SK-N-SH (cell line): ENCODE measurements at regions not wholly inside any gene's neighbourhood (a gene's known extent, or its start where the extent isn't known, plus 50 kb on each side); places are given as distances from the start of the nearest gene placed in this dataset.

Experiments
- CTCF ChIA-PET: fragments of 300-600, 350-600 bp; formaldehyde crosslinking; extraction: SDS; loops from one replicate; lab custom pipeline; 2021; lab: Yijun Ruan, JAX
- POLR2A ChIA-PET: fragments of 350-600 bp; sonication (Branson Sonifier 250); formaldehyde crosslinking; extraction: SDS; loops from one replicate; lab custom pipeline; 2020; ENCODE audit warnings: antibody characterized with exemption, inconsistent platforms; lab: Yijun Ruan, JAX
- DNase-seq: peaks from one replicate; pipeline ENCODE4 v3.0.0; 2012
- H2AFZ ChIP-seq: fragments of 200-600 bp; sonication (generic); 2 replicates; pipeline ENCODE4 v1.8.1; 2016; ENCODE audit warnings: antibody characterized with exemption, mild to moderate bottlenecking, low read depth
- H3F3A ChIP-seq: fragments of 200-600 bp; sonication (generic); replicated peaks from 2 replicates; pipeline ENCODE3; 2016; ENCODE audit warnings: antibody characterized with exemption, mild to moderate bottlenecking; ENCODE audit not compliant: insufficient read depth
- H3K27ac ChIP-seq, 2 experiments: fragments of 200-500 bp in 1 of 2; fragments of 200-600 bp in 1 of 2; sonication (Bioruptor generic) in 1 of 2; sonication (generic), shearing (Covaris generic) in 1 of 2; 2 replicates each; pipeline versions ENCODE4 v1.5.1 to v1.6.1; 2014 to 2016; ENCODE audit warnings: low read depth in 2 of 2, inconsistent platforms in 1 of 2, low read length in 1 of 2, mild to moderate bottlenecking in 1 of 2, mixed read lengths in 1 of 2
- H3K27me3 ChIP-seq: fragments of 200-600 bp; sonication (generic), shearing (Covaris generic); 2 replicates; pipeline ENCODE4 v1.6.1; 2016; ENCODE audit warnings: mixed run types; ENCODE audit not compliant: insufficient read depth
- H3K36me3 ChIP-seq, 2 experiments: fragments of 200-500 bp in 1 of 2; fragments of 200-600 bp in 1 of 2; sonication (Bioruptor generic) in 1 of 2; sonication (generic) in 1 of 2; replicated peaks in 1 of 2; 2 replicates each; pipeline versions ENCODE3 to v1.5.1; 2014 to 2016; ENCODE audit warnings: low read length in 1 of 2, mild to moderate bottlenecking in 1 of 2; ENCODE audit not compliant: insufficient read depth in 2 of 2, control insufficient read depth in 1 of 2
- H3K4me1 ChIP-seq, 2 experiments: fragments of 200-500 bp in 1 of 2; fragments of 200-600 bp in 1 of 2; sonication (Bioruptor generic) in 1 of 2; sonication (generic), shearing (Covaris generic) in 1 of 2; 2 replicates each; pipeline versions ENCODE4 v1.5.1 to v1.6.1; 2014 to 2016; ENCODE audit warnings: low read depth in 1 of 2, low read length in 1 of 2, mixed run types in 1 of 2; ENCODE audit not compliant: insufficient read depth in 2 of 2, control insufficient read depth in 1 of 2
- H3K4me2 ChIP-seq: fragments of 200-600 bp; sonication (generic), shearing (Covaris generic); 2 replicates; pipeline ENCODE4 v1.6.1; 2017; ENCODE audit warnings: mixed run types
- H3K4me3 ChIP-seq, 2 experiments: fragments of 200-500 bp in 1 of 2; fragments of 200-600 bp in 1 of 2; sonication (Bioruptor generic) in 1 of 2; sonication (generic), shearing (Covaris generic) in 1 of 2; 2 replicates each; pipeline versions ENCODE4 v1.5.1 to v1.8.1; 2014 to 2016; ENCODE audit warnings: low read depth in 2 of 2, inconsistent platforms in 1 of 2, low read length in 1 of 2, mild to moderate bottlenecking in 1 of 2, mixed read lengths in 1 of 2, moderate library complexity in 1 of 2
- H3K79me2 ChIP-seq: fragments of 200-600 bp; sonication (generic); 2 replicates; pipeline ENCODE4 v1.8.1; 2017; ENCODE audit warnings: mild to moderate bottlenecking; ENCODE audit not compliant: insufficient read depth
- H3K9ac ChIP-seq: fragments of 200-600 bp; sonication (generic); 2 replicates; pipeline ENCODE4 v1.6.1; 2017; ENCODE audit warnings: mixed run types
- H3K9me2 ChIP-seq: fragments of 200-600 bp; sonication (generic); 2 replicates; pipeline ENCODE4 v1.6.1; 2017; ENCODE audit warnings: mixed run types
- H3K9me3 ChIP-seq: fragments of 200-600 bp; sonication (generic); 2 replicates; pipeline ENCODE4 v1.6.1; 2017; ENCODE audit warnings: mixed run types, mild to moderate bottlenecking, moderate library complexity
- H4K20me1 ChIP-seq: fragments of 200-600 bp; sonication (generic); 2 replicates; pipeline ENCODE4 v1.6.1; 2017; ENCODE audit warnings: mild to moderate bottlenecking, mixed run types; ENCODE audit not compliant: insufficient read depth
- ELF1 ChIP-seq: IDR thresholded peaks from 2 replicates; pipeline ENCODE4 v1.4.0; 2012
- FOXJ3 ChIP-seq: sonication (generic); formaldehyde crosslinking; IDR thresholded peaks from 2 replicates; pipeline ENCODE4 v1.5.1; 2020; ENCODE audit warnings: mild to moderate bottlenecking, missing genetic modification reagents
- FOXM1 ChIP-seq: IDR thresholded peaks from 2 replicates; pipeline ENCODE4 v1.4.0; 2012; ENCODE audit warnings: low read depth, mild to moderate bottlenecking
- GABPA ChIP-seq: IDR thresholded peaks from 2 replicates; pipeline ENCODE4 v1.4.0; 2012; ENCODE audit warnings: low read depth, mild to moderate bottlenecking
- MEF2A ChIP-seq: IDR thresholded peaks from 2 replicates; pipeline ENCODE4 v1.4.0; 2012; ENCODE audit warnings: low read depth, borderline replicate concordance
- POLR2AphosphoS5 ChIP-seq: IDR thresholded peaks from 2 replicates; pipeline ENCODE4 v1.6.1; 2012; ENCODE audit warnings: low read depth, low read length
- REST ChIP-seq: IDR thresholded peaks from 2 replicates; pipeline ENCODE4 v1.6.1; 2012; ENCODE audit warnings: mild to moderate bottlenecking, low read depth, low read length, moderate library complexity
- TAF1 ChIP-seq: IDR thresholded peaks from 2 replicates; pipeline ENCODE4 v1.6.1; 2012; ENCODE audit warnings: low read depth, mild to moderate bottlenecking, low read length, moderate library complexity, borderline replicate concordance
- ZBTB33 ChIP-seq: IDR thresholded peaks from 2 replicates; pipeline ENCODE4 v1.4.0; 2012; ENCODE audit warnings: low read depth, borderline replicate concordance
- WGBS: methylation state at CpG from one replicate; pipeline ENCODE4 v1.1.6; 2017; ENCODE audit warnings: low lambda C conversion rate; 5-methylcytosine and 5-hydroxymethylcytosine counted together
- TF ChIP-seq, protein P1 (sequence below): IDR thresholded peaks from 2 replicates; pipeline ENCODE4; 2012
- TF ChIP-seq, protein P2 (sequence below): fragments of 150-350 bp; IDR thresholded peaks from 2 replicates; pipeline ENCODE4 v1.6.1; 2017; ENCODE audit warnings: antibody characterized with exemption, low read length, low read depth, borderline replicate concordance
- TF ChIP-seq, protein P3 (sequence below): IDR thresholded peaks from 2 replicates; pipeline ENCODE4 v1.4.0; 2012; ENCODE audit warnings: low read depth

DNA sequence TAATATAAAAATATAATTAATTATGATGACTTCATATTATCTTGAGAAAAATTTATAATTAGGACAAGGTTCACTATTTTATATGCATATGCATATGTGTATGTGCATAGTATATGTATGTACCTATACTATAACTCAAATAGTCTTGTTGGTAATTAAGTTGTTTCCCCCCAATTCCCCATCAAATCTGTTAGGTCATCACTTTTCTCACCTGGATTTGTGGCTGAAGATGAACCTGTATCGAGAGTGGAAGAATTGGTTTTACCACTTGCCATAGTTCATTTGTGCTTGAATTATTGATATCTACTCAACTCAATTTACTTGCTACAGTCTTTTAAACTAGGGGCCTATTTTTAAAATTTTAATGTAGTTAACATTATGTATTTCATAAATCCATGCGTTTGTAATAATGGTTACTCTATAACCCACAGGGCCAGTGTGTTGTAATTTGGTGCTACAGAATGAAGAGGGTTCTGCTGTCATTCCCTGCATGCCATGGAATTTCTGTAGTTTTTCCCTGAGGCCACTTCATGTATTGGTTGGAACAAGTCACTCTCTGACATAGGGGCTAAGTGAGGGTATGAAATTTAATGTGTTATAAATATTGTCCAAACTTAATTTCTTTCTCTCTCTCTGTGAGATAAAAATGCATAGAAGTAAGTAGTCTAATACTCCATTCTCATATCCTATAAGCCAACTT lies 74.9 kb downstream of the TAF11L14 start (continued):
- TF ChIP-seq, protein P1, sequence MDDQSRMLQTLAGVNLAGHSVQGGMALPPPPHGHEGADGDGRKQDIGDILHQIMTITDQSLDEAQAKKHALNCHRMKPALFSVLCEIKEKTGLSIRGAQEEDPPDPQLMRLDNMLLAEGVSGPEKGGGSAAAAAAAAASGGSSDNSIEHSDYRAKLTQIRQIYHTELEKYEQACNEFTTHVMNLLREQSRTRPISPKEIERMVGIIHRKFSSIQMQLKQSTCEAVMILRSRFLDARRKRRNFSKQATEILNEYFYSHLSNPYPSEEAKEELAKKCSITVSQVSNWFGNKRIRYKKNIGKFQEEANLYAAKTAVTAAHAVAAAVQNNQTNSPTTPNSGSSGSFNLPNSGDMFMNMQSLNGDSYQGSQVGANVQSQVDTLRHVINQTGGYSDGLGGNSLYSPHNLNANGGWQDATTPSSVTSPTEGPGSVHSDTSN: no peak
- no peak for TF ChIP-seq MEF2A
- TF ChIP-seq, all 33 proteins: peak for 0

- CTCF ChIA-PET: interaction anchor here (0.6 kb wide), 1 partner anchor 1059 kb away, joined by 3 read pairs; no protein-coding TSS in a partner anchor
Measured at GRCh38 chr5:17713301-17713700, 79.0 kb downstream of the TAF11L14 start.

More at GRCh38 chr5:17713301-17713700, 79.0 kb downstream of the TAF11L14 start:
- 32% methylated on average over 1 of the region's 1 CpG for WGBS
- H3K27ac ChIP-seq: no peak overlapping the region
- H3K4me1 ChIP-seq: no peaks in the 10 kb centered on the region
- no peak overlapping the region for H3K4me3 ChIP-seq
- H3K4me2 ChIP-seq: no peak overlapping the region
- H3K9me2 ChIP-seq: no peaks in the 10 kb centered on the region
- POLR2A ChIA-PET: no interaction called here
- no peaks in the 10 kb centered on the region for H3K79me2 ChIP-seq
- H3F3A ChIP-seq: no peaks in the 10 kb centered on the region
- no peak overlapping the region for H2AFZ ChIP-seq
- TF ChIP-seq, protein P2, sequence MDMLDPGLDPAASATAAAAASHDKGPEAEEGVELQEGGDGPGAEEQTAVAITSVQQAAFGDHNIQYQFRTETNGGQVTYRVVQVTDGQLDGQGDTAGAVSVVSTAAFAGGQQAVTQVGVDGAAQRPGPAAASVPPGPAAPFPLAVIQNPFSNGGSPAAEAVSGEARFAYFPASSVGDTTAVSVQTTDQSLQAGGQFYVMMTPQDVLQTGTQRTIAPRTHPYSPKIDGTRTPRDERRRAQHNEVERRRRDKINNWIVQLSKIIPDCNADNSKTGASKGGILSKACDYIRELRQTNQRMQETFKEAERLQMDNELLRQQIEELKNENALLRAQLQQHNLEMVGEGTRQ: no peak
- TF ChIP-seq ZBTB33 (no peak), POLR2AphosphoS5 (no peak), GABPA (no peak), FOXJ3 (CRISPR knock-in tag) (no peak), MEF2A (no peak), TAF1 (no peak), FOXM1 (no peak), ELF1 (no peak), REST (no peak)
- TF ChIP-seq, protein P3, sequence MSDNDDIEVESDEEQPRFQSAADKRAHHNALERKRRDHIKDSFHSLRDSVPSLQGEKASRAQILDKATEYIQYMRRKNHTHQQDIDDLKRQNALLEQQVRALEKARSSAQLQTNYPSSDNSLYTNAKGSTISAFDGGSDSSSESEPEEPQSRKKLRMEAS: no peak
- no peak for DNase-seq
- no peaks in the 10 kb centered on the region for H3K9me3 ChIP-seq
- no peaks in the 10 kb centered on the region for H3K27me3 ChIP-seq
- no peak overlapping the region for H3K9ac ChIP-seq
- H3K36me3 ChIP-seq: no peaks in the 10 kb centered on the region
- H4K20me1 ChIP-seq: no peaks in the 10 kb centered on the region
